A673 (cell line): ENCODE measurements at regions not wholly inside any gene's neighbourhood (a gene's known extent, or its start where the extent isn't known, plus 50 kb on each side); places are given as distances from the start of the nearest gene placed in this dataset.

ENCODE experiments used
- BruUV-seq: library from RNA; stranded (reverse); fragments of 400-500 nt; replicated peaks from 2 replicates; lab custom pipeline; 2021; lab: Mats Ljungman, UMichigan
- CTCF ChIA-PET: fragments of 300-600 bp; sonication (Branson Sonifier 250); formaldehyde crosslinking; loops from one replicate; lab custom pipeline; 2022; ENCODE audit warnings: antibody characterized with exemption; lab: Charles Lee
- POLR2A ChIA-PET: fragments of 300-600 bp; sonication (Branson Sonifier 250); formaldehyde crosslinking; loops from one replicate; lab custom pipeline; 2022; ENCODE audit warnings: antibody characterized with exemption; ENCODE audit not compliant: low non-redundant PET; lab: Charles Lee
- DNase-seq: peaks from one replicate; pipeline ENCODE4 v3.0.0-alpha.2; 2015; ENCODE audit warnings: low spot score
- H3K27ac ChIP-seq: fragments of 200-600 bp; sonication (generic); 2 replicates; pipeline ENCODE4 v1.5.1; 2016; ENCODE audit warnings: mixed run types, low read depth, mild to moderate bottlenecking, mixed read lengths, antibody characterized with exemption, low read length; ENCODE audit not compliant: poor library complexity, severe bottlenecking
- H3K27me3 ChIP-seq: fragments of 200-600 bp; sonication (generic); replicated peaks from 2 replicates; pipeline ENCODE4 v1.6.1; 2017; ENCODE audit warnings: mixed run types, low read depth, mild to moderate bottlenecking, mixed read lengths, antibody characterized with exemption, low read length; ENCODE audit not compliant: insufficient read depth, poor library complexity
- H3K36me3 ChIP-seq: fragments of 200-600 bp; sonication (generic); 2 replicates; pipeline ENCODE4 v1.6.1; 2016; ENCODE audit warnings: mixed run types, mild to moderate bottlenecking, mixed read lengths, antibody characterized with exemption, low read length; ENCODE audit not compliant: insufficient read depth, poor library complexity, severe bottlenecking
- H3K4me1 ChIP-seq: fragments of 200-600 bp; sonication (generic); 2 replicates; pipeline ENCODE4 v1.6.1; 2017; ENCODE audit warnings: mixed run types, mild to moderate bottlenecking, mixed read lengths, antibody characterized with exemption, low read length; ENCODE audit not compliant: insufficient read depth, poor library complexity, severe bottlenecking
- H3K4me3 ChIP-seq: fragments of 200-600 bp; sonication (generic); 2 replicates; pipeline ENCODE4 v1.5.1; 2016; ENCODE audit warnings: low read depth, mixed run types, mild to moderate bottlenecking, mixed read lengths, low read length; ENCODE audit not compliant: poor library complexity, severe bottlenecking
- H3K9me3 ChIP-seq: fragments of 200-600 bp; sonication (generic); 2 replicates; pipeline ENCODE4 v1.6.1; 2016; ENCODE audit warnings: mixed run types, low read depth, mild to moderate bottlenecking, mixed read lengths, antibody characterized with exemption, low read length; ENCODE audit not compliant: poor library complexity, severe bottlenecking
- EZH2 ChIP-seq: fragments of 200-600 bp; sonication (generic); IDR thresholded peaks from 2 replicates; pipeline ENCODE4 v1.6.1; 2017; ENCODE audit warnings: borderline replicate concordance, low read depth, mild to moderate bottlenecking, mixed read lengths, antibody characterized with exemption, low read length; ENCODE audit not compliant: poor library complexity, severe bottlenecking
- intact Hi-C: fragments of 100-400 bp; cut with micrococcal nuclease; formaldehyde crosslinking; loops from one replicate; pipeline ENCODE4 v1.10.0; 2022; ENCODE audit not compliant: unreplicated experiment
- TF ChIP-seq, protein P1 (sequence below): fragments of 300-800, 200-600 bp; sonication (generic); conservative IDR thresholded peaks from 2 replicates; pipeline ENCODE4 v1.5.1; 2017; ENCODE audit warnings: low read depth, mild to moderate bottlenecking, antibody characterized with exemption, low read length, moderate library complexity, mixed read lengths

DNA sequence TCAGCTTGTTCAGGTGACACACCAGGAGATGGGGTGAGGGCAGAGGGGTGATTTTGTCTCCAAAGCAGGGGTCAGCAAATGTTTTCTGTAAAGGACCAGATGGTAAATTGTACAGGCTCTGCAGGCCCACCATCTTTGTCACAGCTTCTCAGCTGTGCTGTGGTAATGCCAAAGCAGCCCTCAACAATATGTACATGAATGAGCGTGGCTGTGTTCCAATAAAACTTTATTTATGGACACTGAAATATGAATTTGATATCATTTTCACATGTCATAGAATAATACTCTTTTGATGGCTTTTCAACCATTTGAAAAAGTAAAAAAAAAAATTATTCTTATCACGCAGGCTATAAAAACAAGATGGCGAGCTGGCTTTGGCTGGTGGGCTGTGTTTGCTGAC is 206.4 kb upstream of the RPL38 start:
- ChIA-PET POLR2A (no interaction called here), CTCF (no interaction called here)
- no TSS peak for BruUV-seq

DNA sequence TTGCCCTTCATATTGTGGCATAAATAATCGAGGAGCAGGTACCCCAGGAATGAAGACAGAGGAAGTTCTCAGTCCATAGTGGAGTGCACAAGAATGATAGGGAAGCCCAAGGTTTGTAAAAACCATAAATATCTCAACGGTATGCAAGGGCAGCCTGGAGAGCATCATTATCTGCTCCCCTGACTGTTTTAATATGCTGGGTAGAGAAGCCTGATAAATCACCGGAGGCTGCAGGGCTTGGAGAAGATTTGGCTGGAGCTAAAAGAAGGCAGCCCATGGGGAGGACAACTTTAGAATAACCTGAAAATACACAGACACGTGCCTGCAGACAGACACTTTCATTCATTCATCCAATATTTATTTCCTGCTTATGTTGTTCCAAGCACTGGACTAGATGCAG is 205.2 kb upstream of the RPL38 start:
- Histone ChIP-seq H3K36me3 (no peaks in the 10 kb centered on the region), H3K4me1 (no peaks in the 10 kb centered on the region), H3K27me3 (no peaks in the 10 kb centered on the region), H3K27ac (no peak overlapping the region), H3K4me3 (no peak overlapping the region), H3K9me3 (no peaks in the 10 kb centered on the region)
- intact Hi-C loops = no loop called here
- no peak for DNase-seq
- BruUV-seq = no TSS peak
- POLR2A ChIA-PET = no interaction called here
- TF ChIP-seq, protein P1, sequence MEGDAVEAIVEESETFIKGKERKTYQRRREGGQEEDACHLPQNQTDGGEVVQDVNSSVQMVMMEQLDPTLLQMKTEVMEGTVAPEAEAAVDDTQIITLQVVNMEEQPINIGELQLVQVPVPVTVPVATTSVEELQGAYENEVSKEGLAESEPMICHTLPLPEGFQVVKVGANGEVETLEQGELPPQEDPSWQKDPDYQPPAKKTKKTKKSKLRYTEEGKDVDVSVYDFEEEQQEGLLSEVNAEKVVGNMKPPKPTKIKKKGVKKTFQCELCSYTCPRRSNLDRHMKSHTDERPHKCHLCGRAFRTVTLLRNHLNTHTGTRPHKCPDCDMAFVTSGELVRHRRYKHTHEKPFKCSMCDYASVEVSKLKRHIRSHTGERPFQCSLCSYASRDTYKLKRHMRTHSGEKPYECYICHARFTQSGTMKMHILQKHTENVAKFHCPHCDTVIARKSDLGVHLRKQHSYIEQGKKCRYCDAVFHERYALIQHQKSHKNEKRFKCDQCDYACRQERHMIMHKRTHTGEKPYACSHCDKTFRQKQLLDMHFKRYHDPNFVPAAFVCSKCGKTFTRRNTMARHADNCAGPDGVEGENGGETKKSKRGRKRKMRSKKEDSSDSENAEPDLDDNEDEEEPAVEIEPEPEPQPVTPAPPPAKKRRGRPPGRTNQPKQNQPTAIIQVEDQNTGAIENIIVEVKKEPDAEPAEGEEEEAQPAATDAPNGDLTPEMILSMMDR = no peak
- no peak for TF ChIP-seq EZH2
- CTCF ChIA-PET = no interaction called here

More for the DNA sequence above, 206.4 kb upstream of the RPL38 start:
- Histone ChIP-seq H3K9me3 (no peaks in the 10 kb centered on the region), H3K27ac (no peak overlapping the region), H3K27me3 (no peaks in the 10 kb centered on the region), H3K36me3 (no peaks in the 10 kb centered on the region), H3K4me1 (no peaks in the 10 kb centered on the region), H3K4me3 (no peak overlapping the region)
- TF ChIP-seq, protein P1 = no peak
- TF ChIP-seq EZH2 = no peak
- DNase-seq = no peak
- intact Hi-C loops = no loop called here

DNA sequence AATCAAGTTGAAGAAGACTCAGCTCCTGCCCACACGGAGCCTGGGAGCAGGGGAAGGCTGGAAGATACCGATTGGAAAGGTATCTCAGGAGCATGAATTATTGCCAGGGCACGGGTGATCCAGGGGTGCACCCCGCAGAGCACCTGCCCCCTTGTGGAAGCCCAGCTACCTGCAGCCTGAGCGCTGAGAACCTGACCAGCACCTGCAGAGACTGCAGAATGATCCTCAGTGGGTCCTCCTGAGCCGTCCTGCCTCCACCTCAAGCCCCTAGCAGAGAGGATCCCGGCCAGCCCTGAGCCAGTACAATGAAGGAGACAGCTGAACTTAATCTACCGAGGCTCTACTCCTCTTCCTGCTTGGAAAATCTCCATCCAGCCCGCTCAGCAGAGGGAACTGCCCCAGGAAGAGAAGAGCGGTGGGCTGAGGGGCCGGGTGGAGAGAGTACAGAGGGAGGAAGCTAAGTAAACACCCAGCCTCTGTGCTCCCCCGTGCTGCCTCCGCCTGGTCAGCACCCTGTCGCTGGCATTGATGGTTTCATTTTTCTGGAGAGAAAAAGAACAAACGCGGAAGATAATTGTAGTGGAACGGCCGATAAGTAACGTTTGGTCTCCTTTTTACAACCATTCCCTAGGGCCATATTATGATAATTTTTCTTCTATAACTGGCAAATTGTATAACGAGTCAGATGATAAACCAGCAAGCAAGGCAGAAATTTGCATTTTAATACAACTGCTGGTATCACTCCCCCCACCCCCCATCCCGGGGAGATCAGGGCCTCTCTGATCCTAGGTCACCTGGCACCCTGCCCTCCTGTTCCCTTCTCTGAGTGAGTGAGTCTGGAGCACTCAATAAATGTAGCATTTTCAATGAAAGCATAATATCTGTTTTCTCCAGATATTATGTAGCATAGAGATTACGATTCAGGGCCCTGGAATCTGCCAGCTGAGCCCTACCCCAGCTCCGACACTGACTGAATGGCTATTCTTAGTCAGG is 204.5 kb upstream of the RPL38 start:
- intact Hi-C loops = no loop called here
- TF ChIP-seq EZH2 = no peak
- TF ChIP-seq, protein P1 = peak; percentile 58
- H3K36me3 ChIP-seq = no peaks in the 10 kb centered on the region
- no peaks in the 10 kb centered on the region for H3K9me3 ChIP-seq
- ChIA-PET CTCF (no interaction called here), POLR2A (no interaction called here)
- no peak overlapping the region for H3K27ac ChIP-seq
- peak; percentile 10 for DNase-seq
- BruUV-seq = no TSS peak
- no peak overlapping the region for H3K4me3 ChIP-seq
- H3K27me3 ChIP-seq = no peaks in the 10 kb centered on the region
- no peaks in the 10 kb centered on the region for H3K4me1 ChIP-seq
